Thymus (tissue), 11 donors: ENCODE measurements at regions not wholly inside any gene's neighbourhood (a gene's known extent, or its start where the extent isn't known, plus 50 kb on each side); places are given as distances from the start of the nearest gene placed in this dataset.

Source experiments
- DNase-seq, 9 donors: peaks; one replicate each; pipeline ENCODE4 v3.0.0-alpha.2; 2013; ENCODE audit warnings: low spot score in 9 of 9, low read depth in 6 of 9, missing footprints in 1 of 9
- H3K27ac ChIP-seq, 2 donors: one replicate each; pipeline ENCODE4 v1.5.1; 2013; ENCODE audit warnings: control low read depth in 1 of 2, low read depth in 1 of 2, low read length in 1 of 2, mild to moderate bottlenecking in 1 of 2, moderate library complexity in 1 of 2
- H3K27me3 ChIP-seq, 2 donors: one replicate each; pipeline ENCODE4 v1.5.1; 2013; ENCODE audit warnings: low read length in 1 of 2; ENCODE audit not compliant: control insufficient read depth in 2 of 2, insufficient read depth in 1 of 2
- H3K36me3 ChIP-seq, 2 donors: one replicate each; pipeline ENCODE4 v1.5.1; 2013; ENCODE audit warnings: low read length in 1 of 2, mild to moderate bottlenecking in 1 of 2, moderate library complexity in 1 of 2; ENCODE audit not compliant: control insufficient read depth in 2 of 2, insufficient read depth in 2 of 2
- H3K4me1 ChIP-seq, 2 donors: one replicate each; pipeline ENCODE4 v1.5.1; 2013; ENCODE audit warnings: low read length in 2 of 2; ENCODE audit not compliant: control insufficient read depth in 2 of 2, insufficient read depth in 2 of 2
- H3K4me3 ChIP-seq, 2 donors: one replicate each; pipeline ENCODE4 v1.5.1; 2013; ENCODE audit warnings: low read length in 2 of 2, control low read depth in 1 of 2, mild to moderate bottlenecking in 1 of 2
- H3K9me3 ChIP-seq, 2 donors: one replicate each; pipeline ENCODE4 v1.5.1; 2013; ENCODE audit warnings: low read length in 1 of 2, mild to moderate bottlenecking in 1 of 2; ENCODE audit not compliant: control insufficient read depth in 2 of 2, insufficient read depth in 1 of 2
- WGBS: extraction: QIAGEN DNeasy Blood & Tissue Kit; methylation state at CpG from one replicate; pipeline ENCODE4 v1.1.7; 2013; 5-methylcytosine and 5-hydroxymethylcytosine counted together
- donor health status: healthy.

- Histone ChIP-seq H3K36me3 (no peaks in the 10 kb centered on the region), H3K27ac (no peak overlapping the region), H3K9me3 (no peaks in the 10 kb centered on the region), H3K4me3 (no peak overlapping the region), H3K27me3 (no peaks in the 10 kb centered on the region), H3K4me1 (no peaks in the 10 kb centered on the region)
- 89% methylated on average over 7 of the region's 7 CpGs for WGBS
- no peak for DNase-seq
Measured at GRCh38 chr9:16321461-16322119, 548.9 kb downstream of the BNC2 start.

GRCh38 chr9:16322849-16323248, 547.6 kb downstream of the BNC2 start:
- WGBS, result 86% methylated on average over 6 of the region's 6 CpGs
- Histone ChIP-seq H3K4me3 (no peak overlapping the region), H3K36me3 (no peaks in the 10 kb centered on the region), H3K9me3 (no peaks in the 10 kb centered on the region), H3K27me3 (no peaks in the 10 kb centered on the region), H3K4me1 (no peaks in the 10 kb centered on the region), H3K27ac (no peak overlapping the region)
- no peak for DNase-seq

GRCh38 chr9:16325966-16326365, 544.5 kb downstream of the BNC2 start:
- no peak overlapping the region for H3K27ac ChIP-seq
- H3K9me3 ChIP-seq, result no peaks in the 10 kb centered on the region
- WGBS, result 91% methylated on average over 6 of the region's 6 CpGs
- H3K36me3 ChIP-seq, result no peaks in the 10 kb centered on the region
- H3K4me1 ChIP-seq, result no peaks in the 10 kb centered on the region
- H3K4me3 ChIP-seq, result no peak overlapping the region
- H3K27me3 ChIP-seq, result no peaks in the 10 kb centered on the region
- no peak for DNase-seq

- WGBS, result 80% methylated on average over 3 of the region's 3 CpGs
- no peaks in the 10 kb centered on the region for H3K4me1 ChIP-seq
- no peak overlapping the region for H3K27ac ChIP-seq
- H3K27me3 ChIP-seq, result no peaks in the 10 kb centered on the region
- H3K9me3 ChIP-seq, result no peaks in the 10 kb centered on the region
- no peak overlapping the region for H3K4me3 ChIP-seq
- no peaks in the 10 kb centered on the region for H3K36me3 ChIP-seq
- no peak for DNase-seq
Measured at GRCh38 chr9:16328349-16328748, 542.1 kb downstream of the BNC2 start.

- Histone ChIP-seq H3K36me3 (no peaks in the 10 kb centered on the region), H3K27ac (no peak overlapping the region), H3K27me3 (no peaks in the 10 kb centered on the region), H3K4me1 (no peaks in the 10 kb centered on the region), H3K9me3 (no peaks in the 10 kb centered on the region), H3K4me3 (no peak overlapping the region)
- no peak for DNase-seq
- 93% methylated on average over 9 of the region's 9 CpGs for WGBS
Measured at GRCh38 chr9:16329671-16330113, 540.8 kb downstream of the BNC2 start.

GRCh38 chr9:16331031-16331430, 539.4 kb downstream of the BNC2 start:
- no peaks in the 10 kb centered on the region for H3K4me1 ChIP-seq
- H3K4me3 ChIP-seq, result no peak overlapping the region
- H3K27me3 ChIP-seq, result no peaks in the 10 kb centered on the region
- no peak for DNase-seq
- no peaks in the 10 kb centered on the region for H3K36me3 ChIP-seq
- H3K9me3 ChIP-seq, result no peaks in the 10 kb centered on the region
- no peak overlapping the region for H3K27ac ChIP-seq
- WGBS, result 0% methylated on average over 2 of the region's 2 CpGs

GRCh38 chr9:16331527-16331926, 538.9 kb downstream of the BNC2 start:
- no peak overlapping the region for H3K4me3 ChIP-seq
- no peak overlapping the region for H3K27ac ChIP-seq
- H3K9me3 ChIP-seq, result no peaks in the 10 kb centered on the region
- H3K27me3 ChIP-seq, result no peaks in the 10 kb centered on the region
- WGBS, result 93% methylated on average over 5 of the region's 5 CpGs
- H3K36me3 ChIP-seq, result no peaks in the 10 kb centered on the region
- no peak for DNase-seq
- H3K4me1 ChIP-seq, result no peaks in the 10 kb centered on the region

GRCh38 chr9:16333691-16334090, 536.8 kb downstream of the BNC2 start:
- no peak for DNase-seq
- Histone ChIP-seq H3K9me3 (no peaks in the 10 kb centered on the region), H3K36me3 (no peaks in the 10 kb centered on the region), H3K27me3 (no peaks in the 10 kb centered on the region), H3K4me3 (no peak overlapping the region), H3K27ac (no peak overlapping the region), H3K4me1 (no peaks in the 10 kb centered on the region)
- WGBS, result 93% methylated on average over 7 of the region's 7 CpGs

GRCh38 chr9:16335788-16336580, 534.5 kb downstream of the BNC2 start:
- Histone ChIP-seq H3K4me3 (no peak overlapping the region), H3K9me3 (no peaks in the 10 kb centered on the region), H3K27me3 (no peaks in the 10 kb centered on the region), H3K27ac (no peak overlapping the region), H3K36me3 (no peaks in the 10 kb centered on the region), H3K4me1 (no peaks in the 10 kb centered on the region)
- no peak for DNase-seq
- 95% methylated on average over 7 of the region's 7 CpGs for WGBS
